ENCODE measurements at regions not wholly inside any gene's neighbourhood (a gene's known extent, or its start where the extent isn't known, plus 50 kb on each side); places are given as distances from the start of the nearest gene placed in this dataset.

DNA sequence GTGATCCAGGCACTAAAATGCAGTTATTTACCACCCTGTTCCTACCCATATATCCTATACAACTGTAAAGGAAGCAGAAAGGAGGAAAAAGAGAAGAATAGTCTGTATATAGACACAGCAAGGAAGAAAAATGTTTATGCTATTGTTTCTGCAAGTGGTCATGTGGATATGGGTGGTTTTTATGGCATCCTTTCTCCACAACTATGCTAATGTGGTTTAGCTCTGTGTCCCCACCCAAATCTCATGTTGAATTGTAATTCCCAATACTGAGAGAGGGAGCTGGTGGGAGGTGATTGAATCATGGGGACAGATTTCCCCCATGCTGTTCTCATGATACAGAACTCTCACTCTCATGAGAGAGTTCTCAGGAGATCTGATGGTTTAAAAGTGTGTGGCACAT, 439.8 kb downstream of the ZSWIM6 start:
- H3K4me3 ChIP-seq (ENCODE audit: low read depth, low read length) = no peak overlapping the region
- ChIA-PET CTCF (no interaction called here), POLR2A (no interaction called here)
- TF ChIP-seq, protein P1, sequence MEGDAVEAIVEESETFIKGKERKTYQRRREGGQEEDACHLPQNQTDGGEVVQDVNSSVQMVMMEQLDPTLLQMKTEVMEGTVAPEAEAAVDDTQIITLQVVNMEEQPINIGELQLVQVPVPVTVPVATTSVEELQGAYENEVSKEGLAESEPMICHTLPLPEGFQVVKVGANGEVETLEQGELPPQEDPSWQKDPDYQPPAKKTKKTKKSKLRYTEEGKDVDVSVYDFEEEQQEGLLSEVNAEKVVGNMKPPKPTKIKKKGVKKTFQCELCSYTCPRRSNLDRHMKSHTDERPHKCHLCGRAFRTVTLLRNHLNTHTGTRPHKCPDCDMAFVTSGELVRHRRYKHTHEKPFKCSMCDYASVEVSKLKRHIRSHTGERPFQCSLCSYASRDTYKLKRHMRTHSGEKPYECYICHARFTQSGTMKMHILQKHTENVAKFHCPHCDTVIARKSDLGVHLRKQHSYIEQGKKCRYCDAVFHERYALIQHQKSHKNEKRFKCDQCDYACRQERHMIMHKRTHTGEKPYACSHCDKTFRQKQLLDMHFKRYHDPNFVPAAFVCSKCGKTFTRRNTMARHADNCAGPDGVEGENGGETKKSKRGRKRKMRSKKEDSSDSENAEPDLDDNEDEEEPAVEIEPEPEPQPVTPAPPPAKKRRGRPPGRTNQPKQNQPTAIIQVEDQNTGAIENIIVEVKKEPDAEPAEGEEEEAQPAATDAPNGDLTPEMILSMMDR (IDR thresholded peaks at IDR 0.05; ENCODE audit: insufficient read depth, low read length, missing control alignments) = no peak
- no peak for DNase-seq (ENCODE audit: low read depth, low spot score)

DNA sequence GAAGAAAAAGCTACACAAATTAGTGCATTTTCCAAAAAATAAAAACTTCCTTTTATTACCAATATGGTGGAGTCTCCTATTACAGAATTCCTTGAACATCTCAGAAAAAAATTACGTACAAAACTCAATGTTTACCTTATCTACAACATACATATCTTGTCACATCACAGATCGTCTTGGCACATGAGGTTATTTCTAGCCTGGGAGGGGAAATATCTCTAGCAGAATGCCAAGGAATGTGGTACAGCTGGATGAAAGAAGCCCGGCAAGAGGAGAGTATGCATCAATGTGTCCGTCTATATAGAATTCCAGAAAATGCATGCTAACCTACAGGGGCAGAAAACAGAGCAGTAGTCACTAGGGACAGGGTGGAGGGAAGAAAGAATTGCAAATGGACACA, 443.8 kb downstream of the ZSWIM6 start:
- ChIA-PET POLR2A (no interaction called here), CTCF (no interaction called here)
- no peak for DNase-seq (ENCODE audit: low read depth, low spot score)
- TF ChIP-seq, protein P1 (IDR thresholded peaks at IDR 0.05; ENCODE audit: insufficient read depth, low read length, missing control alignments) = no peak
- H3K4me3 ChIP-seq (ENCODE audit: low read depth, low read length) = no peak overlapping the region

DNA sequence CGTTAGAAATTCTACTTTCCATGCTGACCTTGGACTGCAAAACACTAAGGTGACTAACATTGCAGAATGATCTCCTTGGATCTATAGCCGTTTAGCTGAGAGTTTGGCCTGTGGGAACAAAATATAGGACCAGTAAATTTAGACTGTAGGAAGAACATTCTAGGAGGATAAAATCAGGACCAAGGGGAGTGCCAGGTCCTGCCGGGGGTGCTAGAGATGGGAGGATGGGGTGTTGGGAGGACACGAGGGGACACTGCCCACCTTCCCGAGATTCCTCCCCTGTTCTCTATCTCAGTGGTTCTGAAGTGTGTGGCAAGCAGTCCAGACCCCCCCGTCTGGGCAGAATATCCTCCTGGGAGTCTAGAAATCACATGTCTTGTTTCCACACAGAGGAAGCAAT, 445.2 kb downstream of the ZSWIM6 start:
- ChIA-PET POLR2A (no interaction called here), CTCF (no interaction called here)
- no peak overlapping the region for H3K4me3 ChIP-seq (ENCODE audit: low read depth, low read length)
- TF ChIP-seq, protein P1 (IDR thresholded peaks at IDR 0.05; ENCODE audit: insufficient read depth, low read length, missing control alignments) = no peak
- DNase-seq (ENCODE audit: low read depth, low spot score) = no peak

DNA sequence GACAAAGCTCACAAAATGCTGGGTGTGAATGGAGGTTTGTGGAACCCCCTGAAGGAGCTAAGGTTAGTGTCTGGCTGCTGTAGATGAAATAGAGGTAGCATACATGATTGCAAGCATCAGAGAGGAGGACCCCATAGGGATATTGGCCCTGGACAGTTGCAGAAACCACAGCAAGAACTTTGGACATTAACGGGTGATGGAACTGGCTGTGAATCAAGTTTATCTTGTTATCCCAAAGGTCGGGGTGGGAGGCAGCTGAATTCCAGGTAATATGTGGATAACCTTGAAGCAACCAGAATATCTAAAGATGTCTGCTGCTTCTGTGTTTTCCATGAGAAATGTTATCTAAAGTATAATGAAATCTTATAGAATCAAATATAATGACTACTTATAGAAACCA, 447.7 kb downstream of the ZSWIM6 start:
- ChIA-PET CTCF (no interaction called here), POLR2A (no interaction called here)
- H3K4me3 ChIP-seq (ENCODE audit: low read depth, low read length) = no peak overlapping the region
- no peak for DNase-seq (ENCODE audit: low read depth, low spot score)
- TF ChIP-seq, protein P1 (IDR thresholded peaks at IDR 0.05; ENCODE audit: insufficient read depth, low read length, missing control alignments) = no peak

DNA sequence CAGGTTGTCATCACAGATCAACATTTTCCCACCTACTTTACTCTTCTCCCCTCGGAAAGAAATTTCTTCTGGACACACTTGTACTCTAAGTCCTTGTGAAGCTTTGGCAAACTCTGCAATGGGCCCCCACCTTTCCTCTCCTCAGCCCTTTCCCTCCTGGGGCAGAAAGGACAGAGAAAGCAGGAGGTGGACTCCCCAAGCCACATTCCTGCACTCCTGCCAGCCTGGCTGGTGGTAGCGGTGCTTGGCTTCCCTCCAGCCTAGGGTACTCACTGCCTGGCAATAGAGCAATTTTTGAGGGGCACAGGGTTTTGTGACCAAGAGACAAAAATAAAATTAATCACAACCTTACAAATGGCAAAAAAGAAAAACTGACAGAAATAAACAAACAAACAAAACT, 451.4 kb downstream of the ZSWIM6 start:
- CTCF ChIA-PET = no interaction called here
- no peak overlapping the region for H3K4me3 ChIP-seq (ENCODE audit: low read depth, low read length)
- DNase-seq (ENCODE audit: low read depth, low spot score) = no peak
- POLR2A ChIA-PET = no interaction called here
- TF ChIP-seq, protein P1 (IDR thresholded peaks at IDR 0.05; ENCODE audit: insufficient read depth, low read length, missing control alignments) = no peak

DNA sequence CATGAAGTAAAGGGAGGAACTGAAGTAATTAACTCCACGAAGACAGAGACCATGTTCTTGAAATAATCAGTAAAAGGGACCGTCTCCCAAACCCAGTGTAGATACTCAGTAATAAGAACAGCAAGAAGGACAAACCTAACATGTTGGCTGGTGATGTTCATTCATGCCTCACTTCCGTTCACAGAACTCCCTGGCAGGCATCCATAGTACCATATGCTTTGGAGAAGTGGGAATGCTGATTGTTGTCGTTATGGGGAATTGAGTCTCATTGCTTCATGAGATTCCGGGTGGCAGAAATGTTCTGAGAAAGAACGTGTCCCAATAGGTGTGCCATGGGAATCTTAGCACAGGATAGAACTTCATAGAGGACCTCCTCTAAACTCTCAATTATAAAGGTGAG, 452.3 kb downstream of the ZSWIM6 start:
- ChIA-PET POLR2A (no interaction called here), CTCF (no interaction called here)
- H3K4me3 ChIP-seq (ENCODE audit: low read depth, low read length) = no peak overlapping the region
- TF ChIP-seq, protein P1 (IDR thresholded peaks at IDR 0.05; ENCODE audit: insufficient read depth, low read length, missing control alignments) = no peak
- no peak for DNase-seq (ENCODE audit: low read depth, low spot score)
